ENCODE measurements at regions not wholly inside any gene's neighbourhood (a gene's known extent, or its start where the extent isn't known, plus 50 kb on each side); places are given as distances from the start of the nearest gene placed in this dataset.

DNA sequence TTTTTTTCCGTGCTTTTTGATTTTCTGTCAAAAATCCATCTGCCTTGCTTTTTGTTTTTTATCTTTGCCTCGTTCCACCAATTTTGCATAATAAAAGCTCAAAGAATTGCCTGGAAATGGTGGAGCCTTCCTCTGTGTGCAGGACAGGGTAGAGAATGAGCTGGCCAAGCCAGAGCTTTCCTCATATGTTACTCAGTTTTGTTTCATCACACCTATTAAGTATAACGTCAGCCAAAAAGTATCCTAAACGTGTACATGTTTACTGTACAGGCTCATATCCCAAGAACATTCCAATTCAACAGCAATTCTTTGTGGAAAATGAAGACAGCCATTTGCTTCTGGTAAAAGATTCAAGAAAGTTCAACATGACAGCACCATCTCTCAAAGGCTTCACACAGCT, 191.2 kb upstream of the LMNTD1 start:
- H3K4me3 Mint-ChIP-seq, result no peak overlapping the region
- DNase-seq (ENCODE audit: extremely low spot score, unreplicated experiment), result no peak
- peaks cover 3% of the 10 kb centered on the region for H3K36me3 Mint-ChIP-seq
- no peak overlapping the region for H3K27ac Mint-ChIP-seq
- peaks cover 4% of the 10 kb centered on the region for H3K9me3 Mint-ChIP-seq
- TF ChIP-seq, protein P1, sequence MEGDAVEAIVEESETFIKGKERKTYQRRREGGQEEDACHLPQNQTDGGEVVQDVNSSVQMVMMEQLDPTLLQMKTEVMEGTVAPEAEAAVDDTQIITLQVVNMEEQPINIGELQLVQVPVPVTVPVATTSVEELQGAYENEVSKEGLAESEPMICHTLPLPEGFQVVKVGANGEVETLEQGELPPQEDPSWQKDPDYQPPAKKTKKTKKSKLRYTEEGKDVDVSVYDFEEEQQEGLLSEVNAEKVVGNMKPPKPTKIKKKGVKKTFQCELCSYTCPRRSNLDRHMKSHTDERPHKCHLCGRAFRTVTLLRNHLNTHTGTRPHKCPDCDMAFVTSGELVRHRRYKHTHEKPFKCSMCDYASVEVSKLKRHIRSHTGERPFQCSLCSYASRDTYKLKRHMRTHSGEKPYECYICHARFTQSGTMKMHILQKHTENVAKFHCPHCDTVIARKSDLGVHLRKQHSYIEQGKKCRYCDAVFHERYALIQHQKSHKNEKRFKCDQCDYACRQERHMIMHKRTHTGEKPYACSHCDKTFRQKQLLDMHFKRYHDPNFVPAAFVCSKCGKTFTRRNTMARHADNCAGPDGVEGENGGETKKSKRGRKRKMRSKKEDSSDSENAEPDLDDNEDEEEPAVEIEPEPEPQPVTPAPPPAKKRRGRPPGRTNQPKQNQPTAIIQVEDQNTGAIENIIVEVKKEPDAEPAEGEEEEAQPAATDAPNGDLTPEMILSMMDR (conservative IDR thresholded peaks at IDR 0.05), result no peak
- no peaks in the 10 kb centered on the region for H3K27me3 Mint-ChIP-seq
- peaks cover 8% of the 10 kb centered on the region for H3K4me1 Mint-ChIP-seq (ENCODE audit: unreplicated experiment)

DNA sequence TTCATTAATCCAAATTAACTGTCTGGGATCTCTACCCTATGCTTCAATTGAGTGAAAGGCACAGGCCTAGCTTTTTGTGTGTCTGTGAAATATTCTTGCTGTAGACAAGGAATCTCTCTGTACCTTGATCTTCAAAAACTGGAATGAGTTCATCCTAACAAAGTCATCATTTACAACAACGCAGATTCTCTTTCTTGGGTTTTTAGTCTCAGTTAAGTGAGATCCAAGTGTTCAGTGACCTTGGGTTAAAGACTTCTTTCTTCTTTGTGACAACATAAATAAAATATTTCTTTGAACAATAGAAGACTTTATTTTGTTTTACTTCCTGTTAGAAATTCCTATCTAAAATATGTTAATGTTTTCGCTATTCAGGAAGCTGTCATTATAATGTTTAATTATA, 192.2 kb upstream of the LMNTD1 start:
- no peak overlapping the region for H3K27ac Mint-ChIP-seq
- DNase-seq (ENCODE audit: extremely low spot score, unreplicated experiment), result no peak
- H3K36me3 Mint-ChIP-seq, result peaks cover 3% of the 10 kb centered on the region
- H3K9me3 Mint-ChIP-seq, result peaks cover 4% of the 10 kb centered on the region
- H3K4me1 Mint-ChIP-seq (ENCODE audit: unreplicated experiment), result peaks cover 8% of the 10 kb centered on the region
- no peak overlapping the region for H3K4me3 Mint-ChIP-seq
- TF ChIP-seq, protein P1 (conservative IDR thresholded peaks at IDR 0.05), result no peak
- no peaks in the 10 kb centered on the region for H3K27me3 Mint-ChIP-seq

DNA sequence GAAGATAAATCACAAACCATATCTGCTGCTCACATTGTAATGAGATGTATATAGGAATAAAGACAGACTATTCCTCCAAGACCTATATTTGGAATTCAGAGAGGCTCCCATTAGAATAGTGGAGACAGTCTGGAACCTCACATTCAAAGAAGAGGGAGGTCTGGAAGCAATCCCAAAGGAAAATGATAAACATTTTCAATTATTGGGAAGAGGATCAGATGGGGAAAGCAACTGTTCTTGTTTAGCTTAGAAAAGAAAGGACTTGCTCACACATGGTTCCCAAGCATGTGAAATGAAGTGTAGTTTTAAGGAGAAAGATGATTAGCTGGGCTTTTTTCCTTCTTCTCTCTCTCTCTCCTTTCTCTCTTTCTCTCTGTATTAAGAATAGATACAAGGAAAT, 193.0 kb upstream of the LMNTD1 start:
- H3K4me1 Mint-ChIP-seq (ENCODE audit: unreplicated experiment), result peaks cover 8% of the 10 kb centered on the region
- H3K36me3 Mint-ChIP-seq, result no peaks in the 10 kb centered on the region
- TF ChIP-seq, protein P1 (conservative IDR thresholded peaks at IDR 0.05), result no peak
- H3K27me3 Mint-ChIP-seq, result no peaks in the 10 kb centered on the region
- no peak for DNase-seq (ENCODE audit: extremely low spot score, unreplicated experiment)
- no peak overlapping the region for H3K27ac Mint-ChIP-seq
- H3K9me3 Mint-ChIP-seq, result peaks cover under 1% of the 10 kb centered on the region
- no peak overlapping the region for H3K4me3 Mint-ChIP-seq

DNA sequence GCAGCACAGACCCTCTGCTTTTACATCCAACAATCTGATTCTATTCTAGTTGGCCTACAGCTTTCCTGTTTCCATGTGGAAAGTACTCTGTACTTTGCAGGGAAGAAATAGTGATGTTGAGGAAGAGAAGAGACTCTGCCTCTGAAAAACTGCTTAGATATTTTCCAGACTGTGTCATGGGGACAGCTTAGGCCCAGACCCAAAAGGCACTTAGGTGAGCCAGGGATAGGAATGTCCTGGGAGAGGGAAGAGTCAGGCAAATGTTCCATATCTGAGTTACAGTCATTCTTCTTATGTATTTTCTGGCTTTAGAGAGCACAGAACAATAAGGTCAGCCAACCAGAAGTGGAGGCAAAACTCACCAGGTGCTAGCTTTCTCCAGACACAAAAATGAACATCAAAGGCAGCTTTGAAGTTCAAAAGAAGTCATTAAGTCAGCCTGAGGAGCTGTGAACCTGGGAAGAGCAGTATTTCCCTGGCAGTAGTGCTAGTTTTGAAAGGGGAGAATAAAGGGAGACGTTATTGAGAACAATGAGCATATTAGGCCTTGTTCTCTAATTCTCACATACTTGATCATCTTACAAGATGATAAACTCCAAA, 199.7 kb upstream of the LMNTD1 start:
- Mint-ChIP-seq H3K9me3 (no peaks in the 10 kb centered on the region), H3K36me3 (no peaks in the 10 kb centered on the region), H3K4me1 (ENCODE audit: unreplicated experiment) (no peaks in the 10 kb centered on the region), H3K27me3 (no peaks in the 10 kb centered on the region), H3K4me3 (no peak overlapping the region), H3K27ac (no peak overlapping the region)
- TF ChIP-seq, protein P1 (conservative IDR thresholded peaks at IDR 0.05), result no peak
- no peak for DNase-seq (ENCODE audit: extremely low spot score, unreplicated experiment)

DNA sequence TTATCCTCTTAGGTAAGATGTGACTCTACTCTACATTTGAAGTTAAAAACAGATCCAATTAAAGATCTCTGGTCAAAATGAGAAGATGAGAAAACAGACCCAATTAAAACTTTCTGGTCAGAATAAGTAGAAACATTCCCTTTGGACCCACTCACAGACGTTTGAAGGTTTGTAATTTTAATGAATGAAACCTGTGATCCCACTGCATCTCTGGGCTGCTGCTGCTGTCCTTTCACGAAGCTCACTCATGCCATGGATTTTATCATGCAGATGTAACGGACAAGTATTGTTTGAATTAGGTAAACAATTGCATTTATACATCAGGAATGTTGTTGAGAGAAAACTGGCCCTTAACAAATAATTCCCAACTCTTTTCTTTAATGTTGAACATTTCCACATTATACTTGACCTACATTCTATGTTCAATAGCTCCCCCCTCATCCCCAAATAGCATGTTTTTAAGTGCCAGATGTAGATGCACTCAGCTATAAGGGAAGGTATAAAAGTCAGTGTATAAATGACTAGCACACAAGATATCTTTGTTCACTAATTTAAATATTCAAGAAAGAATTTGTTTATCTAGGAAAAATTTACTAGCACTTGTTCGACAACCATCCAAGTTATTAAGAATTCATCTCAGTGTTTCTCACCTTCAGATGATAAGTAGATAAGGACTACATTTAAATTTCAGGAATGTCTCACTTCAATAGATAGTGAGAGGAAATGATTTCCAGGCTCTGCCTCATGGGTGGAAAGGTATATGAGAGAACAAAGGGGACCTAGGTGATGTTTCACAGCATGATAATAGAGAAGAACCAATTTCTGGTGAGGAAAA, 202.3 kb upstream of the LMNTD1 start:
- Mint-ChIP-seq H3K4me1 (ENCODE audit: unreplicated experiment) (no peaks in the 10 kb centered on the region), H3K4me3 (no peak overlapping the region), H3K9me3 (no peaks in the 10 kb centered on the region), H3K27me3 (no peaks in the 10 kb centered on the region), H3K27ac (no peak overlapping the region), H3K36me3 (no peaks in the 10 kb centered on the region)
- TF ChIP-seq, protein P1 (conservative IDR thresholded peaks at IDR 0.05), result no peak
- DNase-seq (ENCODE audit: extremely low spot score, unreplicated experiment), result no peak

Data from type B pancreatic cell (in vitro differentiated cells).